ENCODE measurements at regions not wholly inside any gene's neighbourhood (a gene's known extent, or its start where the extent isn't known, plus 50 kb on each side); places are given as distances from the start of the nearest gene placed in this dataset.

GRCh38 chr2:42856106-42856860, 63.9 kb upstream of the HAAO start:
- H3K27ac ChIP-seq = no peak overlapping the region
- WGBS, 2 experiments (ENCODE audit: low coverage in 1 of 2, low lambda C conversion rate in 2 of 2, missing lambda C conversion rate in 2 of 2) = 93 to 95% methylated on average over 15 to 16 of the region's 16 CpGs
- DNase-seq = no peak
- in situ Hi-C loops (cut with MboI) = no loop called here
- H3K27me3 ChIP-seq (replicated peaks; ENCODE audit: insufficient read depth) = no peaks in the 10 kb centered on the region
- H3K4me2 ChIP-seq (ENCODE audit: unreplicated experiment) = no peak overlapping the region
- H3F3A ChIP-seq (ENCODE audit: insufficient read depth) = peaks cover 17% of the 10 kb centered on the region
- no peaks in the 10 kb centered on the region for H3K9me3 ChIP-seq (ENCODE audit: low read depth)
- H3K79me2 ChIP-seq (ENCODE audit: insufficient read depth) = no peaks in the 10 kb centered on the region
- no peaks in the 10 kb centered on the region for H4K20me1 ChIP-seq (ENCODE audit: insufficient read depth)
- H3K36me3 ChIP-seq (ENCODE audit: low read depth) = no peaks in the 10 kb centered on the region
- no peaks in the 10 kb centered on the region for H3K9me2 ChIP-seq (ENCODE audit: insufficient read depth)
- no peak overlapping the region for H3K4me3 ChIP-seq
- no peak overlapping the region for H3K9ac ChIP-seq
- TF ChIP-seq EZH2 (IDR thresholded peaks at IDR 0.05; ENCODE audit: insufficient read depth, poor library complexity, severe bottlenecking) = no peak
- TF ChIP-seq EZH2phosphoT487 (IDR thresholded peaks at IDR 0.05; ENCODE audit: insufficient read depth, low read depth) = no peak
- H2AFZ ChIP-seq = no peak overlapping the region
- H3K4me1 ChIP-seq (ENCODE audit: insufficient read depth) = peaks cover 25% of the 10 kb centered on the region

- H3F3A ChIP-seq (ENCODE audit: insufficient read depth) = peaks cover 13% of the 10 kb centered on the region
- H3K27ac ChIP-seq = no peak overlapping the region
- in situ Hi-C loops (cut with MboI) = no loop called here
- no peak overlapping the region for H2AFZ ChIP-seq
- no peak overlapping the region for H3K4me2 ChIP-seq (ENCODE audit: unreplicated experiment)
- no peak for DNase-seq
- H3K36me3 ChIP-seq (ENCODE audit: low read depth) = no peaks in the 10 kb centered on the region
- H3K9me2 ChIP-seq (ENCODE audit: insufficient read depth) = no peaks in the 10 kb centered on the region
- no peaks in the 10 kb centered on the region for H3K27me3 ChIP-seq (replicated peaks; ENCODE audit: insufficient read depth)
- peaks cover 25% of the 10 kb centered on the region for H3K4me1 ChIP-seq (ENCODE audit: insufficient read depth)
- H4K20me1 ChIP-seq (ENCODE audit: insufficient read depth) = no peaks in the 10 kb centered on the region
- TF ChIP-seq EZH2 (IDR thresholded peaks at IDR 0.05; ENCODE audit: insufficient read depth, poor library complexity, severe bottlenecking) = no peak
- TF ChIP-seq EZH2phosphoT487 (IDR thresholded peaks at IDR 0.05; ENCODE audit: insufficient read depth, low read depth) = no peak
- H3K79me2 ChIP-seq (ENCODE audit: insufficient read depth) = no peaks in the 10 kb centered on the region
- 87 to 88% methylated on average over 9 to 11 of the region's 11 CpGs for WGBS, 2 experiments (ENCODE audit: low coverage in 1 of 2, low lambda C conversion rate in 2 of 2, missing lambda C conversion rate in 2 of 2)
- H3K4me3 ChIP-seq = no peak overlapping the region
- H3K9me3 ChIP-seq (ENCODE audit: low read depth) = no peaks in the 10 kb centered on the region
- no peak overlapping the region for H3K9ac ChIP-seq
These were observed 63.0 kb upstream of the HAAO start for GRCh38 chr2:42855221-42855970.

- Histone ChIP-seq H3K27ac (peak overlapping the region; percentile 49), H3K4me1 (ENCODE audit: insufficient read depth) (peaks cover 14% of the 10 kb centered on the region), H3K9me2 (ENCODE audit: insufficient read depth) (no peaks in the 10 kb centered on the region), H3K4me2 (ENCODE audit: unreplicated experiment) (no peak overlapping the region), H3K36me3 (ENCODE audit: low read depth) (no peaks in the 10 kb centered on the region), H3K9ac (peak overlapping the region; percentile 74), H4K20me1 (ENCODE audit: insufficient read depth) (no peaks in the 10 kb centered on the region), H3F3A (ENCODE audit: insufficient read depth) (peaks cover 2% of the 10 kb centered on the region; the same call in 1 of the 2 replicates), H3K4me3 (no peak overlapping the region), H3K79me2 (ENCODE audit: insufficient read depth) (no peaks in the 10 kb centered on the region), H3K9me3 (ENCODE audit: low read depth) (no peaks in the 10 kb centered on the region), H3K27me3 (replicated peaks; ENCODE audit: insufficient read depth) (no peaks in the 10 kb centered on the region), H2AFZ (peak overlapping the region; percentile 82)
- WGBS, 2 experiments (ENCODE audit: low coverage in 1 of 2, low lambda C conversion rate in 2 of 2, missing lambda C conversion rate in 2 of 2) = 32 to 36% methylated on average over 16 of the region's 16 CpGs
- in situ Hi-C loops (cut with MboI) = no loop called here
- peak; percentile 73 for DNase-seq
- TF ChIP-seq EZH2 (IDR thresholded peaks at IDR 0.05; ENCODE audit: insufficient read depth, poor library complexity, severe bottlenecking) (no peak), EZH2phosphoT487 (IDR thresholded peaks at IDR 0.05; ENCODE audit: insufficient read depth, low read depth) (no peak)
These were observed 61.9 kb upstream of the HAAO start for GRCh38 chr2:42854207-42854818.

GRCh38 chr2:42853549-42854206, 61.3 kb upstream of the HAAO start:
- peaks cover 11% of the 10 kb centered on the region for H3K4me1 ChIP-seq (ENCODE audit: insufficient read depth)
- in situ Hi-C loops (cut with MboI) = no loop called here
- peak overlapping the region; percentile 49 for H3K27ac ChIP-seq
- peak overlapping the region; percentile 82 for H2AFZ ChIP-seq
- no peak overlapping the region for H3K4me2 ChIP-seq (ENCODE audit: unreplicated experiment)
- H3K9me3 ChIP-seq (ENCODE audit: low read depth) = no peaks in the 10 kb centered on the region
- no peaks in the 10 kb centered on the region for H3K9me2 ChIP-seq (ENCODE audit: insufficient read depth)
- H3F3A ChIP-seq (ENCODE audit: insufficient read depth) = no peaks in the 10 kb centered on the region
- WGBS, 2 experiments (ENCODE audit: low coverage in 1 of 2, low lambda C conversion rate in 2 of 2, missing lambda C conversion rate in 2 of 2) = 74% methylated on average over 12 of the region's 12 CpGs
- no peak for DNase-seq
- TF ChIP-seq EZH2 (IDR thresholded peaks at IDR 0.05; ENCODE audit: insufficient read depth, poor library complexity, severe bottlenecking) (no peak), EZH2phosphoT487 (IDR thresholded peaks at IDR 0.05; ENCODE audit: insufficient read depth, low read depth) (no peak)
- H3K9ac ChIP-seq = peak overlapping the region; percentile 74; the same call in 1 of the 2 replicates
- no peaks in the 10 kb centered on the region for H4K20me1 ChIP-seq (ENCODE audit: insufficient read depth)
- H3K4me3 ChIP-seq = no peak overlapping the region
- no peaks in the 10 kb centered on the region for H3K36me3 ChIP-seq (ENCODE audit: low read depth)
- no peaks in the 10 kb centered on the region for H3K27me3 ChIP-seq (replicated peaks; ENCODE audit: insufficient read depth)
- no peaks in the 10 kb centered on the region for H3K79me2 ChIP-seq (ENCODE audit: insufficient read depth)
